ENCODE measurements at regions not wholly inside any gene's neighbourhood (a gene's known extent, or its start where the extent isn't known, plus 50 kb on each side); places are given as distances from the start of the nearest gene placed in this dataset.

- TF ChIP-seq EZH2 (IDR thresholded peaks at IDR 0.05; ENCODE audit: insufficient read depth, poor library complexity, severe bottlenecking) (no peak), EZH2phosphoT487 (IDR thresholded peaks at IDR 0.05; ENCODE audit: insufficient read depth, low read depth) (no peak)
Measured at GRCh38 chr6:139427199-139427598, 52.8 kb upstream of the CITED2 start.

Data from GM23248 (cell line).